ENCODE measurements at regions not wholly inside any gene's neighbourhood (a gene's known extent, or its start where the extent isn't known, plus 50 kb on each side); places are given as distances from the start of the nearest gene placed in this dataset.

DNA sequence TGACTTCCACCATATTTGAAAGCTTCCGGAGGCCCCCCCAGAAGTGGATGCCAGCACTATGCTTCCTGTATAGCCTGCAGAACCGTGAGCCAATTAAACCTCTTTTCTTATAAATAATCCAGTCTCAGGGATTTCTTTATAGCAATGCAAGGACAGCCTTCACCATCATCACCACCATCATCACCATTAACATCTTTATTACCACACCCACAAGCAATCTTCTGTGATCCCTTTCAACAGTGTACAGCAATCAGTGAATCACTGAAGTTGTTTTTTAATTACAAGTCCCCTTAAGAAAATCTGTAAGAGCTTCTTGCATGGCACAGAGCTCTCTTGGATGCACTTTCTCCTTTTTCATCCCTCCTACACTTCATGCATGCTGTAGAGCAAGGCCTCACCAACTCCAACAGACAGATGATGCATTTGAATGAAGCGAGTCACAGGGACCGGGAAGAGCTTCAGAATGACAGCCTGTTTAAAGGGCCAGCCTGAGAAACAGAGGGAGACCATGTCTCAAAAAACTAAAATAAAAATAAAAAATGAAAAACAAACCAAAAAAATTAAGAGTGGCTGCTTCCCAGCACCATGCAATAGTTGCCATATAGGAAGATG, 83.6 kb upstream of the VASH1 start:
- ChIA-PET CTCF (no interaction called here), POLR2A (no interaction called here)
- no peak for TF ChIP-seq CTCF (IDR thresholded peaks at IDR 0.05; ENCODE audit: control extremely low read depth, extremely low read depth, low read depth, missing control alignments)
- no peak for DNase-seq (ENCODE audit: extremely low spot score)

GRCh38 chr14:76678244-76678800, 82.9 kb upstream of the VASH1 start:
- CTCF ChIA-PET = no interaction called here
- POLR2A ChIA-PET = no interaction called here
- DNase-seq (ENCODE audit: extremely low spot score) = no peak

GRCh38 chr14:76682367-76682766, 78.9 kb upstream of the VASH1 start:
- TF ChIP-seq CTCF (IDR thresholded peaks at IDR 0.05; ENCODE audit: control extremely low read depth, extremely low read depth, low read depth, missing control alignments) = no peak
- no peak for DNase-seq (ENCODE audit: extremely low spot score)
- CTCF ChIA-PET = interaction anchor here (1.6 to 2.1 kb wide), 2 partner anchors 14 to 28 kb away, joined by 3 to 8 read pairs; no protein-coding TSS in a partner anchor
- POLR2A ChIA-PET = no interaction called here

More at GRCh38 chr14:76678244-76678800, 82.9 kb upstream of the VASH1 start:
- no peak for TF ChIP-seq CTCF (IDR thresholded peaks at IDR 0.05; ENCODE audit: control extremely low read depth, extremely low read depth, low read depth, missing control alignments)

- no peak for TF ChIP-seq CTCF (IDR thresholded peaks at IDR 0.05; ENCODE audit: control extremely low read depth, extremely low read depth, low read depth, missing control alignments)
- POLR2A ChIA-PET = no interaction called here
- CTCF ChIA-PET = interaction anchor here (0.9 to 2.5 kb wide), 4 partner anchors 16 to 38 kb away, joined by 3 to 11 read pairs (median 4); no protein-coding TSS in a partner anchor
- DNase-seq (ENCODE audit: extremely low spot score) = no peak
These were observed 74.6 kb upstream of the VASH1 start for GRCh38 chr14:76686646-76687045.

DNA sequence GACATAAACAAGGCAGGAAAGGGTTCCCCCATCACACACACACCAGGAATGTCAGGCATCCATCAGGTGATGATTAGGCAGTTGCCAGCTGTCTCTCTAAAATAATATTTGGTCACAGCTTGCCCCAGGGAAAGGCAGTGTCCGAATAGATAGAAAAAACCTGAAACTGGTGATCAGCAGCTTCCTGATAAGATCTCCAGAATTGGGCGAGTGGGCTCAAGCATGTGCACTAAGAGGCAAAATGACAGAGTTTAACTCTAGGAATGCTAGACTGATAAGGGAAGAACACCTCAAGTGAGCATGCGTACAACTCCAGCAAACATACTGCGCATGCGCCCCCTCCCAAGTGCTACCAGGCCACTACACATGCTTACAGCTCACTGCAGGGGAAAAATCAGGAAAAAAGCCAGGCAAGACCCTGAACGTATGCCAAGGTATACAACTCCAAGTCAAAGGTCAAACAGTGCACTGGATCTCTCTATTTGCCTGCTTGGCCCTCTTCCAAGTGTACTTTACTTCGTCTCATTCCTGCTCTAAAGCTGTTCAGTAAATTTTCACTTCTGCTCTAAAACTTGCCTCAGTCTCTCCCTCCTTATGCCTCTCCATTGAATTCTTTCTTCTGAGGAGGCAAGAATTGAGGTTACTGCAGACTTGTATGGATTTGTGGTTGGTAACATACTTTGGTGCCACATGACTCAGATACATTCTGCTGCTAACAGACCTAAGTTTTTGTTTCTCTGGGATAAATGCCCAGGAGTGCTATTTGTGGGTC, 73.5 kb upstream of the VASH1 start:
- ChIA-PET CTCF (interaction anchor here (2.2 kb wide), 1 partner anchor 23 kb away, joined by 11 read pairs; no protein-coding TSS in a partner anchor), POLR2A (no interaction called here)
- DNase-seq (ENCODE audit: extremely low spot score) = no peak
- TF ChIP-seq CTCF (IDR thresholded peaks at IDR 0.05; ENCODE audit: control extremely low read depth, extremely low read depth, low read depth, missing control alignments) = no peak

GRCh38 chr14:76688383-76688671, 72.9 kb upstream of the VASH1 start:
- ChIA-PET POLR2A (no interaction called here), CTCF (no interaction called here)
- DNase-seq (ENCODE audit: extremely low spot score) = no peak
- no peak for TF ChIP-seq CTCF (IDR thresholded peaks at IDR 0.05; ENCODE audit: control extremely low read depth, extremely low read depth, low read depth, missing control alignments)
